ENCODE measurements at regions not wholly inside any gene's neighbourhood (a gene's known extent, or its start where the extent isn't known, plus 50 kb on each side); places are given as distances from the start of the nearest gene placed in this dataset.

- no peak overlapping the region for H3K4me2 ChIP-seq (ENCODE audit: low read length)
- H2AFZ ChIP-seq (ENCODE audit: low read depth, low read length), result no peak overlapping the region
- no peaks in the 10 kb centered on the region for H3K27me3 ChIP-seq (ENCODE audit: insufficient read depth, low read depth, low read length)
- H3K27ac ChIP-seq (ENCODE audit: low read length), result no peak overlapping the region
- no peak overlapping the region for H3K9ac ChIP-seq (ENCODE audit: low read length)
- no peaks in the 10 kb centered on the region for H4K20me1 ChIP-seq (ENCODE audit: insufficient read depth)
- H3K79me2 ChIP-seq (replicated peaks; ENCODE audit: insufficient read depth, low read length), result no peaks in the 10 kb centered on the region
- H3K9me2 ChIP-seq (ENCODE audit: insufficient read depth, low read length), result no peaks in the 10 kb centered on the region
- H3F3A ChIP-seq (ENCODE audit: insufficient read depth, low read length, poor library complexity, severe bottlenecking), result no peaks in the 10 kb centered on the region
- no peak overlapping the region for H3K4me3 ChIP-seq (ENCODE audit: low read length)
- no peaks in the 10 kb centered on the region for H3K36me3 ChIP-seq (ENCODE audit: insufficient read depth, low read length)
- TF ChIP-seq CTCF (IDR thresholded peaks at IDR 0.05; ENCODE audit: poor library complexity, severe bottlenecking) (no peak), SMC3 (conservative IDR thresholded peaks at IDR 0.05; ENCODE audit: poor library complexity) (no peak), POLR2AphosphoS5 (IDR thresholded peaks at IDR 0.05) (no peak), MXI1 (conservative IDR thresholded peaks at IDR 0.05; ENCODE audit: poor library complexity, severe bottlenecking) (no peak), EZH2 (IDR thresholded peaks at IDR 0.05; ENCODE audit: borderline replicate concordance, insufficient read depth, low read length, poor library complexity, severe bottlenecking) (no peak), EP300 (conservative IDR thresholded peaks at IDR 0.05; ENCODE audit: poor library complexity, severe bottlenecking) (no peak), TAF1 (IDR thresholded peaks at IDR 0.05; ENCODE audit: low read depth) (no peak), REST (IDR thresholded peaks at IDR 0.05; ENCODE audit: borderline replicate concordance) (no peak), RAD21 (conservative IDR thresholded peaks at IDR 0.05) (no peak)
- H3K9me3 ChIP-seq (ENCODE audit: low read length), result no peaks in the 10 kb centered on the region
Measured at GRCh38 chr3:102796804-102797203, 362.0 kb downstream of the ZPLD1 start.

- no peaks in the 10 kb centered on the region for H3K9me2 ChIP-seq (ENCODE audit: insufficient read depth, low read length)
- H3K36me3 ChIP-seq (ENCODE audit: insufficient read depth, low read length), result no peaks in the 10 kb centered on the region
- TF ChIP-seq CTCF (IDR thresholded peaks at IDR 0.05; ENCODE audit: poor library complexity, severe bottlenecking) (no peak), MXI1 (conservative IDR thresholded peaks at IDR 0.05; ENCODE audit: poor library complexity, severe bottlenecking) (no peak), EP300 (conservative IDR thresholded peaks at IDR 0.05; ENCODE audit: poor library complexity, severe bottlenecking) (no peak), REST (IDR thresholded peaks at IDR 0.05; ENCODE audit: borderline replicate concordance) (no peak), RAD21 (conservative IDR thresholded peaks at IDR 0.05) (no peak), EZH2 (IDR thresholded peaks at IDR 0.05; ENCODE audit: borderline replicate concordance, insufficient read depth, low read length, poor library complexity, severe bottlenecking) (no peak)
- no peak overlapping the region for H3K9ac ChIP-seq (ENCODE audit: low read length)
- H3K27me3 ChIP-seq (ENCODE audit: insufficient read depth, low read depth, low read length), result no peaks in the 10 kb centered on the region
- no peak overlapping the region for H3K4me3 ChIP-seq (ENCODE audit: low read length)
- H3K9me3 ChIP-seq (ENCODE audit: low read length), result no peaks in the 10 kb centered on the region
- no peaks in the 10 kb centered on the region for H4K20me1 ChIP-seq (ENCODE audit: insufficient read depth)
- H3K79me2 ChIP-seq (replicated peaks; ENCODE audit: insufficient read depth, low read length), result no peaks in the 10 kb centered on the region
- H3K4me2 ChIP-seq (ENCODE audit: low read length), result no peak overlapping the region
- H3K27ac ChIP-seq (ENCODE audit: low read length), result no peak overlapping the region
- no peak overlapping the region for H2AFZ ChIP-seq (ENCODE audit: low read depth, low read length)
- H3F3A ChIP-seq (ENCODE audit: insufficient read depth, low read length, poor library complexity, severe bottlenecking), result no peaks in the 10 kb centered on the region
Measured at GRCh38 chr3:102802819-102803420, 368.1 kb downstream of the ZPLD1 start.
